ENCODE measurements at regions not wholly inside any gene's neighbourhood (a gene's known extent, or its start where the extent isn't known, plus 50 kb on each side); places are given as distances from the start of the nearest gene placed in this dataset.

GRCh38 chr2:13686262-13686661, 946.3 kb upstream of the LRATD1 start:
- Mint-ChIP-seq H3K27ac (no peak overlapping the region), H3K27me3 (ENCODE audit: insufficient read depth, low read depth, poor library complexity) (peaks cover 2% of the 10 kb centered on the region), H3K4me3 (no peak overlapping the region), H3K36me3 (ENCODE audit: low read depth) (peaks cover 23% of the 10 kb centered on the region; the same call in 2 of the 3 replicates), H3K9me3 (peaks cover 58% of the 10 kb centered on the region), H3K4me1 (no peaks in the 10 kb centered on the region; the same call in 2 of the 3 replicates)
- Histone ChIP-seq H3K36me3 (ENCODE audit: insufficient read depth) (peaks cover 14% of the 10 kb centered on the region), H3K4me1 (ENCODE audit: insufficient read depth) (peaks cover 6% of the 10 kb centered on the region; the same call in 1 of the 2 replicates), H3K9me2 (ENCODE audit: insufficient read depth) (peaks cover 6% of the 10 kb centered on the region), H2AFZ (no peak overlapping the region), H3K4me2 (no peak overlapping the region), H3K27me3 (ENCODE audit: insufficient read depth) (peaks cover under 1% of the 10 kb centered on the region; the same call in 1 of the 2 replicates), H3F3A (replicated peaks; ENCODE audit: low read depth) (no peaks in the 10 kb centered on the region), H3K4me3 (no peak overlapping the region), H4K20me1 (replicated peaks; ENCODE audit: insufficient read depth) (no peaks in the 10 kb centered on the region), H3K27ac (ENCODE audit: low read depth) (no peak overlapping the region), H3K79me2 (replicated peaks; ENCODE audit: insufficient read depth) (no peaks in the 10 kb centered on the region)
- ATAC-seq = no peak
- TF ChIP-seq NANOG (IDR thresholded peaks at IDR 0.05; ENCODE audit: borderline replicate concordance) = no peak
- no peak for TF ChIP-seq POLR2AphosphoS5 (IDR thresholded peaks at IDR 0.05; ENCODE audit: low read depth)
- no peak for TF ChIP-seq CREB1 (CRISPR knock-in tag; IDR thresholded peaks at IDR 0.05; ENCODE audit: low read depth)
- TF ChIP-seq ZNF114 (CRISPR knock-in tag; IDR thresholded peaks at IDR 0.05) = no peak
- TF ChIP-seq, protein P1, sequence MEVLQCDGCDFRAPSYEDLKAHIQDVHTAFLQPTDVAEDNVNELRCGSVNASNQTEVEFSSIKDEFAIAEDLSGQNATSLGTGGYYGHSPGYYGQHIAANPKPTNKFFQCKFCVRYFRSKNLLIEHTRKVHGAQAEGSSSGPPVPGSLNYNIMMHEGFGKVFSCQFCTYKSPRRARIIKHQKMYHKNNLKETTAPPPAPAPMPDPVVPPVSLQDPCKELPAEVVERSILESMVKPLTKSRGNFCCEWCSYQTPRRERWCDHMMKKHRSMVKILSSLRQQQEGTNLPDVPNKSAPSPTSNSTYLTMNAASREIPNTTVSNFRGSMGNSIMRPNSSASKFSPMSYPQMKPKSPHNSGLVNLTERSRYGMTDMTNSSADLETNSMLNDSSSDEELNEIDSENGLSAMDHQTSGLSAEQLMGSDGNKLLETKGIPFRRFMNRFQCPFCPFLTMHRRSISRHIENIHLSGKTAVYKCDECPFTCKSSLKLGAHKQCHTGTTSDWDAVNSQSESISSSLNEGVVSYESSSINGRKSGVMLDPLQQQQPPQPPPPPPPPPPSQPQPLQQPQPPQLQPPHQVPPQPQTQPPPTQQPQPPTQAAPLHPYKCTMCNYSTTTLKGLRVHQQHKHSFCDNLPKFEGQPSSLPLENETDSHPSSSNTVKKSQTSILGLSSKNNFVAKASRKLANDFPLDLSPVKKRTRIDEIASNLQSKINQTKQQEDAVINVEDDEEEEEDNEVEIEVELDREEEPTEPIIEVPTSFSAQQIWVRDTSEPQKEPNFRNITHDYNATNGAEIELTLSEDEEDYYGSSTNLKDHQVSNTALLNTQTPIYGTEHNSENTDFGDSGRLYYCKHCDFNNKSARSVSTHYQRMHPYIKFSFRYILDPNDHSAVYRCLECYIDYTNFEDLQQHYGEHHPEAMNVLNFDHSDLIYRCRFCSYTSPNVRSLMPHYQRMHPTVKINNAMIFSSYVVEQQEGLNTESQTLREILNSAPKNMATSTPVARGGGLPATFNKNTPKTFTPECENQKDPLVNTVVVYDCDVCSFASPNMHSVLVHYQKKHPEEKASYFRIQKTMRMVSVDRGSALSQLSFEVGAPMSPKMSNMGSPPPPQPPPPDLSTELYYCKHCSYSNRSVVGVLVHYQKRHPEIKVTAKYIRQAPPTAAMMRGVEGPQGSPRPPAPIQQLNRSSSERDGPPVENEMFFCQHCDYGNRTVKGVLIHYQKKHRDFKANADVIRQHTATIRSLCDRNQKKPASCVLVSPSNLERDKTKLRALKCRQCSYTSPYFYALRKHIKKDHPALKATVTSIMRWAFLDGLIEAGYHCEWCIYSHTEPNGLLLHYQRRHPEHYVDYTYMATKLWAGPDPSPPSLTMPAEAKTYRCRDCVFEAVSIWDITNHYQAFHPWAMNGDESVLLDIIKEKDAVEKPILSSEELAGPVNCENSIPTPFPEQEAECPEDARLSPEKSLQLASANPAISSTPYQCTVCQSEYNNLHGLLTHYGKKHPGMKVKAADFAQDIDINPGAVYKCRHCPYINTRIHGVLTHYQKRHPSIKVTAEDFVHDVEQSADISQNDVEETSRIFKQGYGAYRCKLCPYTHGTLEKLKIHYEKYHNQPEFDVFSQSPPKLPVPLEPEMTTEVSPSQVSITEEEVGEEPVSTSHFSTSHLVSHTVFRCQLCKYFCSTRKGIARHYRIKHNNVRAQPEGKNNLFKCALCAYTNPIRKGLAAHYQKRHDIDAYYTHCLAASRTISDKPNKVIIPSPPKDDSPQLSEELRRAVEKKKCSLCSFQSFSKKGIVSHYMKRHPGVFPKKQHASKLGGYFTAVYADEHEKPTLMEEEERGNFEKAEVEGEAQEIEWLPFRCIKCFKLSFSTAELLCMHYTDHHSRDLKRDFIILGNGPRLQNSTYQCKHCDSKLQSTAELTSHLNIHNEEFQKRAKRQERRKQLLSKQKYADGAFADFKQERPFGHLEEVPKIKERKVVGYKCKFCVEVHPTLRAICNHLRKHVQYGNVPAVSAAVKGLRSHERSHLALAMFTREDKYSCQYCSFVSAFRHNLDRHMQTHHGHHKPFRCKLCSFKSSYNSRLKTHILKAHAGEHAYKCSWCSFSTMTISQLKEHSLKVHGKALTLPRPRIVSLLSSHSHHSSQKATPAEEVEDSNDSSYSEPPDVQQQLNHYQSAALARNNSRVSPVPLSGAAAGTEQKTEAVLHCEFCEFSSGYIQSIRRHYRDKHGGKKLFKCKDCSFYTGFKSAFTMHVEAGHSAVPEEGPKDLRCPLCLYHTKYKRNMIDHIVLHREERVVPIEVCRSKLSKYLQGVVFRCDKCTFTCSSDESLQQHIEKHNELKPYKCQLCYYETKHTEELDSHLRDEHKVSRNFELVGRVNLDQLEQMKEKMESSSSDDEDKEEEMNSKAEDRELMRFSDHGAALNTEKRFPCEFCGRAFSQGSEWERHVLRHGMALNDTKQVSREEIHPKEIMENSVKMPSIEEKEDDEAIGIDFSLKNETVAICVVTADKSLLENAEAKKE (CRISPR knock-in tag; IDR thresholded peaks at IDR 0.05) = no peak
- no peak for TF ChIP-seq JUNB (IDR thresholded peaks at IDR 0.05; ENCODE audit: unreplicated experiment)
- TF ChIP-seq, protein P2, sequence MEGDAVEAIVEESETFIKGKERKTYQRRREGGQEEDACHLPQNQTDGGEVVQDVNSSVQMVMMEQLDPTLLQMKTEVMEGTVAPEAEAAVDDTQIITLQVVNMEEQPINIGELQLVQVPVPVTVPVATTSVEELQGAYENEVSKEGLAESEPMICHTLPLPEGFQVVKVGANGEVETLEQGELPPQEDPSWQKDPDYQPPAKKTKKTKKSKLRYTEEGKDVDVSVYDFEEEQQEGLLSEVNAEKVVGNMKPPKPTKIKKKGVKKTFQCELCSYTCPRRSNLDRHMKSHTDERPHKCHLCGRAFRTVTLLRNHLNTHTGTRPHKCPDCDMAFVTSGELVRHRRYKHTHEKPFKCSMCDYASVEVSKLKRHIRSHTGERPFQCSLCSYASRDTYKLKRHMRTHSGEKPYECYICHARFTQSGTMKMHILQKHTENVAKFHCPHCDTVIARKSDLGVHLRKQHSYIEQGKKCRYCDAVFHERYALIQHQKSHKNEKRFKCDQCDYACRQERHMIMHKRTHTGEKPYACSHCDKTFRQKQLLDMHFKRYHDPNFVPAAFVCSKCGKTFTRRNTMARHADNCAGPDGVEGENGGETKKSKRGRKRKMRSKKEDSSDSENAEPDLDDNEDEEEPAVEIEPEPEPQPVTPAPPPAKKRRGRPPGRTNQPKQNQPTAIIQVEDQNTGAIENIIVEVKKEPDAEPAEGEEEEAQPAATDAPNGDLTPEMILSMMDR (conservative IDR thresholded peaks at IDR 0.05; ENCODE audit: low read depth in 2 of 2) = no peak
- TF ChIP-seq, protein P3, sequence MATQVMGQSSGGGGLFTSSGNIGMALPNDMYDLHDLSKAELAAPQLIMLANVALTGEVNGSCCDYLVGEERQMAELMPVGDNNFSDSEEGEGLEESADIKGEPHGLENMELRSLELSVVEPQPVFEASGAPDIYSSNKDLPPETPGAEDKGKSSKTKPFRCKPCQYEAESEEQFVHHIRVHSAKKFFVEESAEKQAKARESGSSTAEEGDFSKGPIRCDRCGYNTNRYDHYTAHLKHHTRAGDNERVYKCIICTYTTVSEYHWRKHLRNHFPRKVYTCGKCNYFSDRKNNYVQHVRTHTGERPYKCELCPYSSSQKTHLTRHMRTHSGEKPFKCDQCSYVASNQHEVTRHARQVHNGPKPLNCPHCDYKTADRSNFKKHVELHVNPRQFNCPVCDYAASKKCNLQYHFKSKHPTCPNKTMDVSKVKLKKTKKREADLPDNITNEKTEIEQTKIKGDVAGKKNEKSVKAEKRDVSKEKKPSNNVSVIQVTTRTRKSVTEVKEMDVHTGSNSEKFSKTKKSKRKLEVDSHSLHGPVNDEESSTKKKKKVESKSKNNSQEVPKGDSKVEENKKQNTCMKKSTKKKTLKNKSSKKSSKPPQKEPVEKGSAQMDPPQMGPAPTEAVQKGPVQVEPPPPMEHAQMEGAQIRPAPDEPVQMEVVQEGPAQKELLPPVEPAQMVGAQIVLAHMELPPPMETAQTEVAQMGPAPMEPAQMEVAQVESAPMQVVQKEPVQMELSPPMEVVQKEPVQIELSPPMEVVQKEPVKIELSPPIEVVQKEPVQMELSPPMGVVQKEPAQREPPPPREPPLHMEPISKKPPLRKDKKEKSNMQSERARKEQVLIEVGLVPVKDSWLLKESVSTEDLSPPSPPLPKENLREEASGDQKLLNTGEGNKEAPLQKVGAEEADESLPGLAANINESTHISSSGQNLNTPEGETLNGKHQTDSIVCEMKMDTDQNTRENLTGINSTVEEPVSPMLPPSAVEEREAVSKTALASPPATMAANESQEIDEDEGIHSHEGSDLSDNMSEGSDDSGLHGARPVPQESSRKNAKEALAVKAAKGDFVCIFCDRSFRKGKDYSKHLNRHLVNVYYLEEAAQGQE (IDR thresholded peaks at IDR 0.05; ENCODE audit: unreplicated experiment) = no peak
- TF ChIP-seq EZH2phosphoT487 (IDR thresholded peaks at IDR 0.05; ENCODE audit: unreplicated experiment) = no peak
- TF ChIP-seq ZNF331 (CRISPR knock-in tag; IDR thresholded peaks at IDR 0.05; ENCODE audit: low read depth) = no peak
- TF ChIP-seq EZH2 (IDR thresholded peaks at IDR 0.05; ENCODE audit: low read depth, unreplicated experiment) = no peak
- TF ChIP-seq STAT1 (IDR thresholded peaks at IDR 0.05; ENCODE audit: unreplicated experiment) = no peak
- TF ChIP-seq, protein P4, sequence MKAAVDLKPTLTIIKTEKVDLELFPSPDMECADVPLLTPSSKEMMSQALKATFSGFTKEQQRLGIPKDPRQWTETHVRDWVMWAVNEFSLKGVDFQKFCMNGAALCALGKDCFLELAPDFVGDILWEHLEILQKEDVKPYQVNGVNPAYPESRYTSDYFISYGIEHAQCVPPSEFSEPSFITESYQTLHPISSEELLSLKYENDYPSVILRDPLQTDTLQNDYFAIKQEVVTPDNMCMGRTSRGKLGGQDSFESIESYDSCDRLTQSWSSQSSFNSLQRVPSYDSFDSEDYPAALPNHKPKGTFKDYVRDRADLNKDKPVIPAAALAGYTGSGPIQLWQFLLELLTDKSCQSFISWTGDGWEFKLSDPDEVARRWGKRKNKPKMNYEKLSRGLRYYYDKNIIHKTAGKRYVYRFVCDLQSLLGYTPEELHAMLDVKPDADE (IDR thresholded peaks at IDR 0.05) = no peak
- DNase-seq (ENCODE audit: low spot score) = no peak
